Panc1 (cell line): ENCODE measurements at regions not wholly inside any gene's neighbourhood (a gene's known extent, or its start where the extent isn't known, plus 50 kb on each side); places are given as distances from the start of the nearest gene placed in this dataset.

Experiments used
- ATAC-seq: fragments of 200-7000 bp; cut with Tn5 transposase; 2 replicates; pipeline ENCODE4 v1.9.1; 2020; ENCODE audit warnings: mild to moderate bottlenecking, moderate library complexity
- BruUV-seq: library from RNA; stranded (reverse); fragments of 400-500 nt; replicated peaks from 2 replicates; lab custom pipeline; 2021; lab: Mats Ljungman, UMichigan
- CTCF ChIA-PET: fragments of 300-600 bp; sonication (Branson Sonifier 250); formaldehyde crosslinking; loops from one replicate; lab custom pipeline; 2022; ENCODE audit warnings: antibody characterized with exemption; lab: Charles Lee
- POLR2A ChIA-PET: fragments of 300-600 bp; sonication (Branson Sonifier 250); formaldehyde crosslinking; loops from one replicate; lab custom pipeline; 2022; ENCODE audit warnings: antibody characterized with exemption; lab: Charles Lee
- DNase-seq: peaks from one replicate; pipeline ENCODE4 v3.0.0-alpha.2; 2010; ENCODE audit warnings: low read depth, low spot score
- H3K27ac ChIP-seq: 2 replicates; pipeline ENCODE4 v1.5.1; 2011; ENCODE audit warnings: mild to moderate bottlenecking, low read length, inconsistent platforms
- H3K27me3 ChIP-seq: fragments of 200-500 bp; sonication (Bioruptor generic); 2 replicates; pipeline ENCODE4 v1.6.0; 2014; ENCODE audit warnings: low read length, inconsistent platforms; ENCODE audit not compliant: control insufficient read depth, insufficient read depth
- H3K36me3 ChIP-seq: fragments of 200-500 bp; sonication (Bioruptor generic); 2 replicates; pipeline ENCODE4 v1.5.1; 2014; ENCODE audit warnings: inconsistent platforms, mild to moderate bottlenecking, low read length, moderate library complexity; ENCODE audit not compliant: control insufficient read depth, insufficient read depth
- H3K4me1 ChIP-seq: 2 replicates; pipeline ENCODE4 v1.5.1; 2011; ENCODE audit warnings: inconsistent platforms, mild to moderate bottlenecking, low read length, moderate library complexity; ENCODE audit not compliant: control insufficient read depth, insufficient read depth
- H3K4me3 ChIP-seq, 2 experiments: 2 replicates each; pipeline ENCODE4 v1.5.1; 2011 to 2012; ENCODE audit warnings: low read depth in 2 of 2, low read length in 2 of 2, mild to moderate bottlenecking in 2 of 2, inconsistent platforms in 1 of 2, moderate library complexity in 1 of 2
- H3K9me3 ChIP-seq: fragments of 200-500 bp; sonication (Bioruptor generic); 2 replicates; pipeline ENCODE4 v1.5.1; 2014; ENCODE audit warnings: low read depth, mild to moderate bottlenecking, inconsistent platforms, low read length, moderate library complexity; ENCODE audit not compliant: control insufficient read depth, insufficient read depth
- CTCF ChIP-seq: fragments of 450-650 bp; IDR thresholded peaks from 2 replicates; pipeline ENCODE4 v1.5.1; 2017; ENCODE audit warnings: mild to moderate bottlenecking
- POLR2AphosphoS5 ChIP-seq: IDR thresholded peaks from 2 replicates; pipeline ENCODE4 v1.6.1; 2012; ENCODE audit warnings: mild to moderate bottlenecking, low read depth, low read length, moderate library complexity
- REST ChIP-seq, 2 experiments: IDR thresholded peaks; 2 replicates each; pipeline ENCODE4 v1.6.1; 2011 to 2012; ENCODE audit warnings: low read depth in 2 of 2, control low read depth in 1 of 2, low read length in 1 of 2, mild to moderate bottlenecking in 1 of 2, moderate library complexity in 1 of 2; ENCODE audit not compliant: insufficient read depth in 1 of 2
- SIN3A ChIP-seq: IDR thresholded peaks from 2 replicates; pipeline ENCODE4 v1.6.1; 2012; ENCODE audit warnings: low read depth, mild to moderate bottlenecking, low read length, moderate library complexity, borderline replicate concordance; ENCODE audit not compliant: insufficient read depth
- TCF7L2 ChIP-seq: IDR thresholded peaks from 2 replicates; pipeline ENCODE4 v1.6.1; 2011; ENCODE audit warnings: mild to moderate bottlenecking, low read depth, low read length, inconsistent platforms
- in situ Hi-C: cut with HindIII; loops from 2 replicates; pipeline ENCODE4 v1.10.0; 2016; ENCODE audit warnings: low sequenced_read_pairs, low pct_unique_long_range_greater_than_20kb
- intact Hi-C: fragments of 100-400 bp; cut with micrococcal nuclease; formaldehyde crosslinking; loops from one replicate; pipeline ENCODE4 v1.10.0; 2022; ENCODE audit not compliant: unreplicated experiment

- H3K9me3 ChIP-seq: no peaks in the 10 kb centered on the region
- ChIA-PET CTCF (no interaction called here), POLR2A (no interaction called here)
- no peaks in the 10 kb centered on the region for H3K36me3 ChIP-seq
- no peak overlapping the region for H3K4me3 ChIP-seq
- intact Hi-C loops (no loop called here), in situ Hi-C loops (no loop called here)
- ATAC-seq: no peak
- no peak for DNase-seq
- no peaks in the 10 kb centered on the region for H3K27me3 ChIP-seq
- no peak for TF ChIP-seq SIN3A
- TF ChIP-seq POLR2AphosphoS5: no peak
- TF ChIP-seq CTCF: no peak
- no peaks in the 10 kb centered on the region for H3K4me1 ChIP-seq
- BruUV-seq: no TSS peak
- no peak overlapping the region for H3K27ac ChIP-seq
These were observed 547.5 kb upstream of the PCDH15 start for GRCh38 chr10:55348534-55348933.

- Histone ChIP-seq H3K4me1 (no peaks in the 10 kb centered on the region), H3K36me3 (no peaks in the 10 kb centered on the region), H3K4me3 (no peak overlapping the region), H3K27ac (no peak overlapping the region), H3K9me3 (no peaks in the 10 kb centered on the region), H3K27me3 (no peaks in the 10 kb centered on the region)
- in situ Hi-C loops (no loop called here), intact Hi-C loops (no loop called here)
- TF ChIP-seq SIN3A: no peak
- TF ChIP-seq POLR2AphosphoS5: no peak
- no peak for TF ChIP-seq REST (IDR thresholded peaks at IDR 0.05; ENCODE audit: insufficient read depth in 1 of 2, low read depth in 2 of 2, low read length in 1 of 2)
- no peak for TF ChIP-seq CTCF
- TF ChIP-seq TCF7L2: no peak
- ChIA-PET CTCF (no interaction called here), POLR2A (interaction anchor here (0.6 kb wide), 1 partner anchor 1529 kb away, joined by 3 read pairs; no protein-coding TSS in a partner anchor)
- ATAC-seq (no peak), DNase-seq (no peak)
- BruUV-seq: no TSS peak
These were observed 529.5 kb upstream of the PCDH15 start for GRCh38 chr10:55330486-55330885.
